Liver (tissue), 3 donors: ENCODE measurements at regions not wholly inside any gene's neighbourhood (a gene's known extent, or its start where the extent isn't known, plus 50 kb on each side); places are given as distances from the start of the nearest gene placed in this dataset.

Experiments
- ATF3 ChIP-seq: IDR thresholded peaks from 2 replicates; pipeline ENCODE4 v1.6.1; 2016; ENCODE audit warnings: antibody characterized with exemption
- CTCF ChIP-seq: fragments of 150-350 bp; IDR thresholded peaks from 2 replicates; pipeline ENCODE4 v1.5.1; 2017; ENCODE audit warnings: improper control_type of control experiment, low read depth, low read length; ENCODE audit not compliant: missing input control
- EGR1 ChIP-seq, 2 donors: IDR thresholded peaks; 2 replicates each; pipeline ENCODE4 v1.6.1; 2016 to 2018; ENCODE audit warnings: antibody characterized with exemption in 2 of 2, low read depth in 2 of 2
- GABPA ChIP-seq, 2 donors: IDR thresholded peaks in 1 of 2; conservative IDR thresholded peaks in 1 of 2; 2 replicates each; pipeline ENCODE4 v1.6.1; 2016; ENCODE audit warnings: antibody characterized with exemption in 2 of 2, mild to moderate bottlenecking in 1 of 2, moderate library complexity in 1 of 2
- JUND ChIP-seq, 2 donors: IDR thresholded peaks; 2 replicates each; pipeline ENCODE4 v1.6.1; 2016; ENCODE audit warnings: antibody characterized with exemption in 2 of 2
- MAX ChIP-seq: IDR thresholded peaks from 2 replicates; pipeline ENCODE4 v1.6.1; 2016; ENCODE audit warnings: antibody characterized with exemption
- NR2F2 ChIP-seq: IDR thresholded peaks from 2 replicates; pipeline ENCODE4 v1.6.1; 2016; ENCODE audit warnings: antibody characterized with exemption
- RAD21 ChIP-seq, 2 donors: IDR thresholded peaks; 2 replicates each; pipeline ENCODE4 v1.6.1; 2016; ENCODE audit warnings: antibody characterized with exemption in 2 of 2, mild to moderate bottlenecking in 2 of 2
- REST ChIP-seq: IDR thresholded peaks from 2 replicates; pipeline ENCODE4 v1.6.1; 2016; ENCODE audit warnings: antibody characterized with exemption, mild to moderate bottlenecking
- RXRA ChIP-seq, 2 donors: IDR thresholded peaks; 2 replicates each; pipeline ENCODE4 v1.6.1; 2017 to 2018; ENCODE audit warnings: antibody characterized with exemption in 2 of 2, mild to moderate bottlenecking in 1 of 2
- SP1 ChIP-seq: IDR thresholded peaks from 2 replicates; pipeline ENCODE4 v1.6.1; 2018; ENCODE audit warnings: antibody characterized with exemption, mild to moderate bottlenecking
- TAF1 ChIP-seq: conservative IDR thresholded peaks from 2 replicates; pipeline ENCODE4 v1.6.1; 2016; ENCODE audit warnings: antibody characterized with exemption, mild to moderate bottlenecking
- YY1 ChIP-seq: IDR thresholded peaks from 2 replicates; pipeline ENCODE4 v1.6.1; 2016; ENCODE audit warnings: antibody characterized with exemption, mild to moderate bottlenecking
- ZBTB33 ChIP-seq: IDR thresholded peaks from 2 replicates; pipeline ENCODE4 v1.6.1; 2016; ENCODE audit warnings: antibody characterized with exemption
- donor health status: healthy.
- donor health status: healthy.

GRCh38 chr22:49022816-49023160 is 804.9 kb downstream of the BRD1 start:
- TF ChIP-seq CTCF = no peak
- no peak for TF ChIP-seq RAD21 (IDR thresholded peaks at IDR 0.05)
- TF ChIP-seq NR2F2 = no peak
- no peak for TF ChIP-seq REST
- TF ChIP-seq SP1 = no peak
- no peak for TF ChIP-seq GABPA (IDR thresholded peaks at IDR 0.05 in 1 of 2, conservative IDR thresholded peaks at IDR 0.05 in 1 of 2)
- no peak for TF ChIP-seq ZBTB33
- TF ChIP-seq EGR1 (IDR thresholded peaks at IDR 0.05; ENCODE audit: low read depth in 2 of 2) = no peak
- TF ChIP-seq TAF1 = no peak
- no peak for TF ChIP-seq YY1
- no peak for TF ChIP-seq MAX
- TF ChIP-seq ATF3 = no peak
- no peak for TF ChIP-seq JUND (IDR thresholded peaks at IDR 0.05)
- no peak for TF ChIP-seq RXRA (IDR thresholded peaks at IDR 0.05)
